Right renal pelvis (tissue), 4 donors: ENCODE measurements at regions not wholly inside any gene's neighbourhood (a gene's known extent, or its start where the extent isn't known, plus 50 kb on each side); places are given as distances from the start of the nearest gene placed in this dataset.
"Not testable (repeated sequence)": the region's sequence is repeated elsewhere in the genome, so short reads cannot be mapped to it uniquely, and the experiment has no call there.

Experiments used
- DNase-seq, 4 donors: peaks; one replicate each; pipeline ENCODE4 v3.0.0-alpha.2; 2013; ENCODE audit warnings: low read depth in 4 of 4, low spot score in 3 of 4, missing footprints in 1 of 4

- no peak for DNase-seq
Measured at GRCh38 chr15:88993662-88994061, 80.5 kb upstream of the MFGE8 start.

DNA sequence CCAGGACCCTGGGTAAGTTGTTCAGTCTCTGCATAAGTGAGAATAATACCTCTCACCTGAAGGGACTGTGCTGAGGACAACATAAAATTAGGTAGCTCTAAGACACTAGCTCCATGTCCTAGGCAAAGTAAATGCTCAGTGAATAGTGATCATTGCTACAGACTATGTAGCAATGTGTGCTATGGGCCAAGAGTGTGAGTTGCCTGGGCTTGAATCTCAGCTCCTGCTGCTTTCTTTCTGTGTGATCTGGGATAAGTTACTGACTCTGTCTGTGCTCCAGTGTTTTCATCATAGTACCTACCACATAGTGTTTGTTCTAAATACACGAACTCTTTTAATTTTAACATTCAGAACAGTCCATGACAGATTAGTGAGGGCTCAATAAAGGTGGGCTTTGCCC, 81.1 kb upstream of the MFGE8 start:
- DNase-seq, result no peak

DNA sequence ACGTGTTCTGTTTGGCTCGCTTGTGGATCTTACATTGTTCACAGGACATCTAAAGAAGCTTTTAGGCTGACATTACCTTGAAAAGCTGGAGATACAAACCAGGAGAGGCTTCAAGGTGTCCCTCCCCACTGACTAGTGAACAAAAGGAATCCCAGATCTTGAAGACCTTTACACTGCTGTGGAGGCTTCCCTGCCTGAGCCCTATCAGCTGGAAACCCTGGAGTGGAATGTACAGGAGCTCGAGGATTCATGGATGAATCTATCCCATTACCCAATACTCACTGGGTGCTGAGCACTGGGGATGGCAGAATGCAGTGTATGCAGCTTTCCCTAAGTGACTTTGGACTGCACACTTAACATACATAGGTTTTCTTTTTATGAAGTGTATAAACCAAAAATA, 82.3 kb upstream of the MFGE8 start:
- no peak for DNase-seq

DNA sequence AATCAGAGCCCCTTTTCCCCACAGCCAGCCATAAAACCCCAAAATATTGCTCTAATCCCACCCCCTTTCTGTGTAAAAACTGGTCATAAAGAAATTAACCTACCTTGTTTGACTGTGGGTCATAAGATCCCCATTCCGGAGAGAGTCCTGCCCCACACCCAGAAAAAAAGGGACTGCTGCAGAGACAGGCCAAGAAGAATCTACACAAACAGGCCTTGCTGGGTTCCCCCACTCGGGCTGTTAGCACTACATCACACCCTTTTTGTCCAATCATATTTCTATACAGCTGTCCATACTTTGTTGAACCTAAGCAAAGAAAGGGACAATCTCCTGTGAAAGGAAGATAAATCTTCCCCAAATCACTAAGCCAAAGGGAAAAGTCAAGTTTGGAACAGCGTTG, 84.4 kb upstream of the MFGE8 start:
- no peak for DNase-seq

DNA sequence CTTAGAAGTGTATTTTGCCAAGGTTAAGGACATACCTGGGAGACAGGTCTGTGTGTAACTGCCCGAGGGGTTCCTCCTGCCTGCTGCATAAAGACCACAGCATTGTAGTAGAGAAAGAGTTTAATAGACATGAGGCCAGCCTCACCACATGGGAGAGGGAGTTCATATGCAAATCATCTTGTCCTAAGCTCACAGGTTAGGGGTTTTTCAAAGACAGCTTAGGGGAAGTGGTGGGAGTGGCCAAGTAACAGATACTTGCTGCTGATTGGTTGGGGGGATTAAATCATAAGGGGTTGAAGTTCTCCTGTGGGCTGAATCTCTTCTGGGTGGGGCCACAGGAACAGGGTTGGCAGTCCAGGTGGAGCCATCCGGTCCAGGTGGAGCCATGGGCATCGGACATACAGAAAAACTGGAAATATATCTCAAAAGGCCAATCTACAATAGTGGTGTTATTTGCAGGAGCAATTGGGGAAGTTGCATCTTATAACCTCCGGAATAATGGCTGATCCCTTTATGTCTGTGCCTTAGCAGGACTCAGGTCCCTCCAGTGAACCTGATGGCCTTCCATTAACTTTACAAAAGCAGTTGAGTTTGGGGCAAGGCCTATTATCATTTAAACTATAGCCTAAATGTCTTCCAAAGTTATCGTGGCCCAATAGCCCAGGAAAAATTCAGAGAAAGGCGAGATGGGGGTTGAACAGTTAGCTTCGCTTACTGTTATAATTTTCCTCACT, 86.0 kb upstream of the MFGE8 start:
- DNase-seq, result no peak

DNA sequence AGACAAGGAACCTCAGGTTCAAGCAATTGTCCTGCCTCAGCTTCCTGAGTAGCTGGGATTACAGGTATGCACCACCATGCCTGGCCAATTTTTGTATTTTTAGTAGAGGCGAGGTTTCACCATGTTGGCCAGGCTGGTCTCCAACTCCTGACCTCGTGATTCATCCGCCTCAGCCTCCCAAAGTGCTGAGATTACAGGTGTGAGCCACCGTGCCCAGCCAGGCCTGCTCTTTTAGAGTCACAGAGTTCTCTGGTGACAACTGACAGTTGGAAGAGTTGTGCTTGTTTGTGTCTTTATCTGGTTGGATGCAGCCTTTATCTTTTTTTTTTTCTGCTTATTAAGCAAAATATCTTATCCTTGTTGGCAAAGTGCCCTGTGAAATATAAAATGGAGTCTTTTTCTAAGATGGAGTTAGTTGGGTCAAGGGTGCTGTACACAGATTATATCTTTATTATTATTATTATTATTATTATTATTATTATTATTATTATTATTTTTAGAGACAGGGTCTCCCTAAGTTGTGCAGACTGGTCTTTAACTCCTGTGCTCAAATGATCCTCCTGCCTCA, 86.5 kb upstream of the ABHD2 start:
- DNase-seq, result not testable (repeated sequence)

DNA sequence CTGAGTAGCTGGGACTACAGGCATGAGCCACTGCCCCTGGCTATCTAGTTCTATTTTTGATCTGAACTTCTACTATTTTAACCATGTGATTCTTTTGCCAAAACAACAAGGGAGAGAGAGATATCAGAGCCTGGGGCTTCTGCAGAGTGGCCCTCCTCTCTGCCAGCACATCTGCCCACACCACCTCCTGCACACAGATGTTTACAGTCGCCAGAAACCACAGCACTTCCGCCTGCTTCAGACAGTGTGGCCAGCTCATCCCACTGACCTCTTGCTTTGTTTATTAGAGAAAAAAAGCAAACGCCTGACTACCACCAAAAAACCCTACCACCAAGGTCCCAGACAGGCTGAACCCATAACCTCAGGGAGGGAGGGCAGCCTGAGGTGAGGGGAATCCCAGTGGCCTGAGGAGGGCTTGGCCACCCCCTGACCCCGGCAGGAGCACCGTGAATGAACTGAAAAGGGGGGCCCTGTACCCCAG, 85.9 kb upstream of the ABHD2 start:
- DNase-seq, result no peak

DNA sequence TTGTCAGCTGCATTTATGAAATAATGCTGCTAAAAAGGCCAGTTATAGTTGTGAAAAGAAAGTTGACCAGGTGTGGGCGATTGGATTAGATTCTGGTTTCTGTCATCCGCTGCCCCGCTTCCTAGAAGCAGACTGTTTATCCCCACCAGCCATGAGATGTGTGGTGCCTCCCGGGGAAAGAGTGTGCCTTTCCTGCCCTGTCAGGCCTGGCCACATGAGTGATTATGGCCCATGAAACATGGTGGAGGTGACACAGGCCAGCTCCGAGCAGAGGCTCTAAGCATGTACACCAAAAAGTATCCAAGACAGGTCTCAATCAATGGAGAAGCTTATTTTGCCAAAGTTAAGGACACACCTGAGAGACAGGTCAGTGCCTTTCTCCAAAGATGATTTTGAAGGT, 85.4 kb upstream of the ABHD2 start:
- no peak for DNase-seq

DNA sequence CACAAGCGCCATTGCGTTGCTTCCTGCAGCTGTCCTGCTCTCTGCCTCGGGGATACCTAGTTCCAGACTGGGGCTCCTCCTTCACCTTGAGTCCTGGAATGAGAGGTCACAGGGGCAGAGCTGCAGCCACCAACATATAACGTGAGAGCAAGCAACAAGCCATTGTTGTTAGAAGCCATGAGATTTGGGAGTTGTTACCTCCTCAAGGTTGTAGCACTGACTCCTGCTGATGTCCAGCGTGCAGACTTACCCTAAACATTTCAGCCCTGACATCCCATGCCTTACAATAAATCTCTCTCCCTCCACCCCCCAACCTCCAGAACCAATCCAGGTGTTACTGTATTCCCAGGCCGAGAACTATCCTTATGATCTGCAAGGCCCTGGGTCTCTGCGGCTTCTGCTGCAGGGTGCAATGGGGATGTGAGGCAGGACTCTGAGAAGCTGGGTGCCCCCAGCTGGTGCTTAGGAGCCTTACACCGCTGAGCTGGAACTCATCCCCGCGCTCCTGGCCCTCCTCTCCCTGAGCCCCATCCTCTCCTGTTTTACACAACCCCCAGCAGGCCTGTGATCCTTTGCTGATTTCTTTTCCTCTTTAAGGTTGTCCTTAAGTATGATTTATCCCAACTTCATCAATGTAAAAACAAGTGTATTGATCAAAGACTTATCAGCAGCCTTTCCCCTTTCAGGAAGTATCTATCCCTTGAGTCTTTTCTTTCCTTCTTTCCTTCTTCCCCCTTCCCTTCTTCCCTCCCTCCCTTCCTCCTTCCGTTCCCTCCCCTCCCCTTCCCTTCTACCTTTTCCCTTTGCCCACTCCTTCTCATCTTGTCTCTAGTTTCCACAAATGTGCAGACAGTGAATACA, 84.2 kb upstream of the ABHD2 start:
- DNase-seq, result no peak

- no peak for DNase-seq
Measured at GRCh38 chr15:89004726-89005030, 83.6 kb upstream of the ABHD2 start.

GRCh38 chr15:89007527-89007926, 80.7 kb upstream of the ABHD2 start:
- not testable (repeated sequence) for DNase-seq

DNA sequence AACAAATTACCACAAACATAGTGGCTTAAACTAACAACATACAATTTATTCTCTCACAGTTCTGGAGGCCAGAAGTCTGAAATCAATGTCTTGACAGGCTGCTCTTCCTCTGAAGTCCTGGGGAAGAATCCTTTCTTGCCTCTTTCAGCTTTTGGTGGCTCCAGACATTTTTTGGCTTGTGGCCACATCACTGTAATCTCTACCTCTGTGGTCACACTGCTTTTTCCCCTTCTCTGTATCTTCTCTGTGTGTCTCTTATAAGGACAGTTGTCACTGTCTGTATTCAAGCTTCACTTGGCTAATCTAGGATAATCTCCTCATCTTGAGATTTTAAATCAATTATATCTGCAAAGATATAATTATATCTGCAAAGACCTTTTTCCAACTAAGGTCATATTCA, 80.3 kb upstream of the ABHD2 start:
- DNase-seq, result no peak

GRCh38 chr15:89009080-89009479, 79.2 kb upstream of the ABHD2 start:
- DNase-seq, result no peak

DNA sequence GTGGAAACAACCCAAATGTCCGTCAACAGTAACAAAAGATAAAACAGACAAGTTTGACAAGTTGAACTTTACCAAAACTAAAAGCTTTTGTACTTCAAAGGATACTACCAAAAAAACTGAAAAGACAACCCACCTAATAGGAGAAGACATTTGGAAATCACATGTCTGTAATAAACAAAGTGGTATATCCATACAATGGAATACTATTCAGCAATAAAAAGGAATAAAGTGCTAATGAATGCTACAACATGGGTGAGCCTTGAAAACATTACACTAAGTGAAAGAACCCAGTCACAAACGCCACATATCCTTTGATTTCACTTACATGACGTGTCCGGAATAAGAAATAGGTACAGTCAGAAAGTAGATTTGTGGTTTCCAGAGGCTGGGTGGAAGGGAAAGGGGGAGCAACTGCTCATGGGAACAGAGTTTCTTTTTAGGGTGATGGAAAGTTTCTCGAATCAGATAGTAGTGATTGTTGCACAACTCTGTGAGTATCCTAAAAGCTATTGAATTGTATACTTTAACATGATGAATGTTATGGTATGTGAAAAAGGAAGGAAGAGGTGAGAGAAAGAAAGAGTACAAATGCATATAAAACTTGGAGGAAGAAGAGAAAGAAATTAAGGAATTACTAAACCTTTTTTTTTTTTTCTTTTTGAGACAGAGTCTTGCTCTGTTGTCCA, 72.7 kb upstream of the ABHD2 start:
- no peak for DNase-seq

DNA sequence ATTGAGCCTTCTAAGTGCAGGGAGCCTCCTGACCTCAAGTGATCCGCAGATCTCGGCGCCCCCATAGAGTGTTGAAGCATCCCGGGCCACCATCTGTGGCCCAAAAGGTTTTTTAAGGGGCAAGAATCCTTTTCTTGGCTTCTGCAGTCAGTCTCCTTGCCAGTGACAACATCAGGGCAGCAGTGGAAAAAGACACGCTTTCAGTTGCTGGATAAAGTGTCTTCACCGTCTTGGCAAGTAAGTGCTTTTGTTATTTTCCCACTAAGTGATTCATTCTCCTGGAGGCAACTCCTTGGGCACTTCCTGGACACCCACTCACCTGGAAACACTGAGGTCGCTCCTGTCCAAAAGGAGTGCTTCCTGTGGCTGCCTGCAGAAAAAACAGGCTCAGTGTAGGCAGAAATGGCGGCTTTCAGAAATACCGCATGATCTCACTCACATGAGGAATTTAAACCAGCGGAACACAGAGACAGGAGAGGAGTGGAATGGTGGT, 71.7 kb upstream of the ABHD2 start:
- no peak for DNase-seq

GRCh38 chr15:89017370-89018066, 70.7 kb upstream of the ABHD2 start:
- peak; percentile 60 to 65 (median 61) for DNase-seq

GRCh38 chr15:89018207-89018606, 70.0 kb upstream of the ABHD2 start:
- DNase-seq, result no peak

- no peak for DNase-seq
Measured at GRCh38 chr15:89019436-89019835, 68.8 kb upstream of the ABHD2 start.

- DNase-seq, result no peak
Measured at GRCh38 chr15:89021224-89021623, 67.0 kb upstream of the ABHD2 start.

DNA sequence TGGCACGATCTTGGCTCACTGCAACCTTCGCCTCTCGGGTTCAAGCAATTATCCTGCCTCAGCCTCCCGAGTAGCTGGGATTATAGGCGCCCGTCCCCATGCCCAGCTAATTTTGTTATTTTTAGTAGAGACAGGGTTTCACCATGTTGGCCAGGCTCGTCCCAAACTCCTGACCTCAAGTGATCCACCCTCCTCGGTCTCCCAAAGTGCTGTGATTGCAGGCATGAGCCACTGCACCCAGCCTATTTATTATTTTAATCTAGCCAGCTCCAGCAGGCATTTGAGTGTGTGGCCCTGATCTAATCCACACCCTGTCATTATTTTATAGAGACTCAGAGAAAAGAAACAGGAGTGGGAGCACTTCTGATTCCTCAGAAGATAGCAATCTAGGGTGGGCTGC, 66.4 kb upstream of the ABHD2 start:
- DNase-seq, result not testable (repeated sequence)
